Suprapubic skin (tissue), 4 donors: ENCODE measurements at regions not wholly inside any gene's neighbourhood (a gene's known extent, or its start where the extent isn't known, plus 50 kb on each side); places are given as distances from the start of the nearest gene placed in this dataset.

Experiments used
- DNase-seq, 2 donors: peaks; one replicate each; pipeline ENCODE4 v3.0.0-alpha.2; 2019; ENCODE audit warnings: low spot score in 2 of 2
- H3K27ac ChIP-seq: fragments of 200-600 bp; sonication (generic); one replicate; pipeline ENCODE4 v1.5.1; 2019
- H3K27me3 ChIP-seq: fragments of 200-600 bp; sonication (generic); one replicate; pipeline ENCODE4 v1.5.1; 2019
- H3K36me3 ChIP-seq: fragments of 200-600 bp; sonication (generic); one replicate; pipeline ENCODE4 v1.5.1; 2019
- H3K4me1 ChIP-seq: fragments of 200-600 bp; sonication (generic); one replicate; pipeline ENCODE4 v1.5.1; 2019
- H3K4me3 ChIP-seq: fragments of 200-600 bp; sonication (generic); one replicate; pipeline ENCODE4 v1.5.1; 2019; ENCODE audit warnings: mild to moderate bottlenecking
- H3K9me3 ChIP-seq: fragments of 200-600 bp; sonication (generic); one replicate; pipeline ENCODE4 v1.5.1; 2019
- CTCF ChIP-seq, 2 donors: fragments of 200-600 bp in 1 of 2; fragments of 450-650 bp in 1 of 2; sonication (generic) in 1 of 2; IDR thresholded peaks; one replicate each; pipeline ENCODE4 v1.5.1; 2016 to 2019; ENCODE audit warnings: antibody characterized with exemption in 2 of 2, mild to moderate bottlenecking in 1 of 2, moderate library complexity in 1 of 2
- EP300 ChIP-seq: sonication (generic); formaldehyde crosslinking; IDR thresholded peaks from one replicate; pipeline ENCODE4 v1.6.1; 2017; ENCODE audit warnings: antibody characterized with exemption
- POLR2A ChIP-seq, 2 donors: fragments of 450-650 bp; IDR thresholded peaks; one replicate each; pipeline ENCODE4 v1.6.1; 2017; ENCODE audit warnings: antibody characterized with exemption in 2 of 2, mild to moderate bottlenecking in 2 of 2, moderate library complexity in 2 of 2
- POLR2AphosphoS5 ChIP-seq, 3 donors: sonication (generic); formaldehyde crosslinking; IDR thresholded peaks; one replicate each; pipeline ENCODE4 v1.6.1; 2017; ENCODE audit warnings: antibody characterized with exemption in 3 of 3
- WGBS: methylation state at CpG from one replicate; pipeline ENCODE4 v1.1.5; 2018; 5-methylcytosine and 5-hydroxymethylcytosine counted together

- peaks cover 9% of the 10 kb centered on the region for H3K4me1 ChIP-seq
- H3K27me3 ChIP-seq: no peaks in the 10 kb centered on the region
- 89% methylated on average over 3 of the region's 3 CpGs for WGBS
- H3K9me3 ChIP-seq: no peaks in the 10 kb centered on the region
- H3K27ac ChIP-seq: no peak overlapping the region
- no peaks in the 10 kb centered on the region for H3K36me3 ChIP-seq
- TF ChIP-seq POLR2AphosphoS5 (IDR thresholded peaks at IDR 0.05) (no peak), EP300 (no peak), POLR2A (IDR thresholded peaks at IDR 0.05) (no peak), CTCF (IDR thresholded peaks at IDR 0.05) (no peak)
- H3K4me3 ChIP-seq: no peak overlapping the region
- DNase-seq: no peak
Observed at GRCh38 chr13:97802213-97802612, 151.3 kb upstream of the IPO5 start.

GRCh38 chr13:97809576-97809975, 143.9 kb upstream of the IPO5 start:
- WGBS: 51% methylated on average over 2 of the region's 2 CpGs
- Histone ChIP-seq H3K4me1 (no peaks in the 10 kb centered on the region), H3K27me3 (no peaks in the 10 kb centered on the region), H3K4me3 (no peak overlapping the region), H3K9me3 (no peaks in the 10 kb centered on the region), H3K27ac (no peak overlapping the region), H3K36me3 (no peaks in the 10 kb centered on the region)
- no peak for DNase-seq
- TF ChIP-seq CTCF (IDR thresholded peaks at IDR 0.05) (no peak), POLR2AphosphoS5 (IDR thresholded peaks at IDR 0.05) (no peak), POLR2A (IDR thresholded peaks at IDR 0.05) (no peak), EP300 (no peak)

- no peak for TF ChIP-seq POLR2AphosphoS5 (IDR thresholded peaks at IDR 0.05)
- no peak for TF ChIP-seq CTCF (IDR thresholded peaks at IDR 0.05)
- TF ChIP-seq EP300: no peak
- TF ChIP-seq POLR2A (IDR thresholded peaks at IDR 0.05): no peak
- DNase-seq: no peak
- no peak overlapping the region for H3K27ac ChIP-seq
- no peaks in the 10 kb centered on the region for H3K9me3 ChIP-seq
- no peaks in the 10 kb centered on the region for H3K4me1 ChIP-seq
- no peak overlapping the region for H3K4me3 ChIP-seq
- no peaks in the 10 kb centered on the region for H3K36me3 ChIP-seq
- WGBS: 24% methylated on average over 3 of the region's 3 CpGs
- no peaks in the 10 kb centered on the region for H3K27me3 ChIP-seq
Observed at GRCh38 chr13:97810152-97810551, 143.3 kb upstream of the IPO5 start.

- no peak for TF ChIP-seq EP300
- no peak for TF ChIP-seq POLR2A (IDR thresholded peaks at IDR 0.05)
- no peak for TF ChIP-seq CTCF (IDR thresholded peaks at IDR 0.05)
- no peak for TF ChIP-seq POLR2AphosphoS5 (IDR thresholded peaks at IDR 0.05)
- Histone ChIP-seq H3K36me3 (no peaks in the 10 kb centered on the region), H3K9me3 (no peaks in the 10 kb centered on the region), H3K4me3 (no peak overlapping the region), H3K27ac (no peak overlapping the region), H3K27me3 (peaks cover 5% of the 10 kb centered on the region), H3K4me1 (no peaks in the 10 kb centered on the region)
- 96% methylated on average over 1 of the region's 1 CpG for whole genome bisulfite sequencing
- DNase-seq: no peak
Observed at GRCh38 chr13:97822377-97822776, 131.1 kb upstream of the IPO5 start.

GRCh38 chr13:97826421-97827012, 127.0 kb upstream of the IPO5 start:
- Histone ChIP-seq H3K27me3 (no peaks in the 10 kb centered on the region), H3K4me3 (no peak overlapping the region), H3K9me3 (no peaks in the 10 kb centered on the region), H3K36me3 (no peaks in the 10 kb centered on the region), H3K27ac (no peak overlapping the region), H3K4me1 (no peaks in the 10 kb centered on the region)
- no peak for TF ChIP-seq EP300
- no peak for TF ChIP-seq POLR2AphosphoS5 (IDR thresholded peaks at IDR 0.05)
- TF ChIP-seq CTCF (IDR thresholded peaks at IDR 0.05): no peak
- TF ChIP-seq POLR2A (IDR thresholded peaks at IDR 0.05): no peak
- no peak for DNase-seq
- 78% methylated on average over 5 of the region's 5 CpGs for WGBS
